GM23248 (cell line): ENCODE measurements at regions not wholly inside any gene's neighbourhood (a gene's known extent, or its start where the extent isn't known, plus 50 kb on each side); places are given as distances from the start of the nearest gene placed in this dataset.

Experiments
- DNase-seq: peaks from one replicate; pipeline ENCODE4 v3.0.0-alpha.2; 2015
- H2AFZ ChIP-seq: fragments of 200-600 bp; sonication (generic); 2 replicates; pipeline ENCODE4 v1.6.1; 2016; ENCODE audit warnings: antibody characterized with exemption
- H3F3A ChIP-seq: fragments of 200-600 bp; sonication (generic); 2 replicates; pipeline ENCODE4 v1.6.1; 2016; ENCODE audit warnings: mild to moderate bottlenecking, antibody characterized with exemption, mixed run types; ENCODE audit not compliant: insufficient read depth
- H3K27ac ChIP-seq: fragments of 200-600 bp; sonication (generic); 2 replicates; pipeline ENCODE4 v1.5.1; 2016; ENCODE audit warnings: mild to moderate bottlenecking
- H3K27me3 ChIP-seq: fragments of 200-600 bp; sonication (generic); replicated peaks from 2 replicates; pipeline ENCODE4 v1.6.1; 2016; ENCODE audit warnings: mild to moderate bottlenecking; ENCODE audit not compliant: insufficient read depth
- H3K36me3 ChIP-seq: fragments of 200-600 bp; sonication (generic); 2 replicates; pipeline ENCODE4 v1.6.1; 2016; ENCODE audit warnings: low read depth, mild to moderate bottlenecking
- H3K4me1 ChIP-seq: fragments of 200-600 bp; sonication (generic); 2 replicates; pipeline ENCODE4 v1.6.1; 2016; ENCODE audit warnings: mild to moderate bottlenecking; ENCODE audit not compliant: insufficient read depth
- H3K4me2 ChIP-seq: fragments of 200-600 bp; sonication (generic); one replicate; pipeline ENCODE4 v1.6.1; 2016; ENCODE audit warnings: mild to moderate bottlenecking; ENCODE audit not compliant: unreplicated experiment
- H3K4me3 ChIP-seq: fragments of 200-600 bp; sonication (generic); 2 replicates; pipeline ENCODE4 v1.5.1; 2016; ENCODE audit warnings: mild to moderate bottlenecking
- H3K79me2 ChIP-seq: fragments of 200-600 bp; sonication (generic); 2 replicates; pipeline ENCODE4 v1.6.1; 2016; ENCODE audit warnings: mild to moderate bottlenecking; ENCODE audit not compliant: insufficient read depth
- H3K9ac ChIP-seq: fragments of 200-600 bp; sonication (generic); 2 replicates; pipeline ENCODE4 v1.6.1; 2016; ENCODE audit warnings: mild to moderate bottlenecking
- H3K9me2 ChIP-seq: fragments of 200-600 bp; sonication (generic); 2 replicates; pipeline ENCODE4 v1.6.1; 2016; ENCODE audit warnings: mixed run types, mild to moderate bottlenecking, moderate library complexity; ENCODE audit not compliant: insufficient read depth
- H3K9me3 ChIP-seq: fragments of 200-600 bp; sonication (generic); one replicate; pipeline ENCODE4 v1.6.1; 2017; ENCODE audit warnings: low read depth
- H4K20me1 ChIP-seq: fragments of 200-600 bp; sonication (generic); 2 replicates; pipeline ENCODE4 v1.6.0; 2016; ENCODE audit not compliant: insufficient read depth
- EZH2 ChIP-seq: fragments of 200-600 bp; sonication (generic); IDR thresholded peaks from 2 replicates; pipeline ENCODE4 v1.6.1; 2018; ENCODE audit warnings: antibody characterized with exemption, mild to moderate bottlenecking; ENCODE audit not compliant: insufficient read depth, poor library complexity, severe bottlenecking
- EZH2phosphoT487 ChIP-seq: fragments of 200-600 bp; sonication (generic); IDR thresholded peaks from 2 replicates; pipeline ENCODE4 v1.6.1; 2018; ENCODE audit warnings: antibody characterized with exemption, moderate library complexity, mild to moderate bottlenecking, low read depth; ENCODE audit not compliant: insufficient read depth
- WGBS, 2 experiments: methylation state at CpG; one replicate each; pipeline ENCODE4 v1.1.6; 2015 to 2017; ENCODE audit warnings: low lambda C conversion rate in 2 of 2, low coverage in 1 of 2; ENCODE audit errors: missing lambda C conversion rate in 2 of 2; 5-methylcytosine and 5-hydroxymethylcytosine counted together
- in situ Hi-C: fragments of 300-500 bp; cut with MboI; formaldehyde crosslinking; loops from 2 replicates; pipeline ENCODE4 v1.15.0; 2020

DNA sequence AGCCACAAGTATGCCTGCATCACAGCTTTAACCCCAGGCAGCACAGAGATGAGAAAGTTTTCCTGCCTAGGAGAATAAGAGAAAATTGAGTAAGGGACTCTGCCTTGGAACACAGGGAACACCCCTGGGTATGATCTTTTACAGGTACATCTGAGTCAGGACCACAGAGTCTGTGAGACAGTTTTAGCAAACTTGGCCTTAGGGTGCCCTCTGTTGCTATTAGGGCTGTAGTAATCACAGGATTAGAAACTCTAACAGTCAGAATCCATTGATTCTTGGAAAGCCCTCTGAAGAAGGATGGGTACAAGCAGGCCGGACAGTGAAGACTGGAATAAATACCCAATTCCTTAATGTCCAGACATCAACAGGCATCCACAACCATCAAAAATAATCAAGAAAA, 989.5 kb upstream of the CDH9 start:
- Histone ChIP-seq H3K4me1 (no peaks in the 10 kb centered on the region), H3K9me2 (no peaks in the 10 kb centered on the region), H2AFZ (no peak overlapping the region), H3K27me3 (no peaks in the 10 kb centered on the region), H3K4me3 (no peak overlapping the region), H3K79me2 (no peaks in the 10 kb centered on the region), H3K9me3 (no peaks in the 10 kb centered on the region), H3F3A (no peaks in the 10 kb centered on the region), H4K20me1 (no peaks in the 10 kb centered on the region), H3K4me2 (no peak overlapping the region), H3K36me3 (no peaks in the 10 kb centered on the region), H3K27ac (no peak overlapping the region), H3K9ac (no peak overlapping the region)
- in situ Hi-C loops = no loop called here
- 27% methylated on average over 1 of the region's 1 CpG for WGBS, 2 experiments
- TF ChIP-seq EZH2 = no peak
- TF ChIP-seq EZH2phosphoT487 = no peak
- no peak for DNase-seq

GRCh38 chr5:28017178-28017577, 978.8 kb upstream of the CDH9 start:
- H4K20me1 ChIP-seq = no peaks in the 10 kb centered on the region
- H3F3A ChIP-seq = no peaks in the 10 kb centered on the region
- TF ChIP-seq EZH2 (no peak), EZH2phosphoT487 (no peak)
- no peak overlapping the region for H3K4me2 ChIP-seq
- no peak overlapping the region for H3K27ac ChIP-seq
- WGBS, 2 experiments = 8 to 10% methylated on average over 1 of the region's 1 CpG
- no peaks in the 10 kb centered on the region for H3K79me2 ChIP-seq
- H3K9me2 ChIP-seq = no peaks in the 10 kb centered on the region
- no peak overlapping the region for H3K9ac ChIP-seq
- no peak for DNase-seq
- no peaks in the 10 kb centered on the region for H3K27me3 ChIP-seq
- in situ Hi-C loops = no loop called here
- no peaks in the 10 kb centered on the region for H3K4me1 ChIP-seq
- H3K9me3 ChIP-seq = peaks cover 2% of the 10 kb centered on the region
- H3K36me3 ChIP-seq = no peaks in the 10 kb centered on the region
- H3K4me3 ChIP-seq = no peak overlapping the region
- no peak overlapping the region for H2AFZ ChIP-seq

DNA sequence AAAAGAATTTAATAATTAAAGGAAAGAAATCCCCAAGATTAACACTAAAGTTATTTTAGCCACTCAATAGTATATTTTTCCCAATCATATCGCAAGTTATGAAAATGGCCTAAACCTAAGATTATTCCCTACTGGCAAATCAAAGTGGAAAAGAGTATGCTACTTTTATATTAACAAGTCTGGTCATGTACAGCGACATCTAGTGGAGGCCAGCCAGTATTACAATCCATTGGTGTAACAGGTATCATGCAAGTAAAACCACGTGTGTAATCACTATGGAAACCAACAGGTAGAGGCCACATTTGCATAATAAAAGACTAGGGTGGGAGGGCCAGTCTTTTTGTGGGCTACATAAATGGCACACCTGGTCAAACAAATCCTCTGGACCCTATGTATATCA, 976.4 kb upstream of the CDH9 start:
- in situ Hi-C loops = no loop called here
- H4K20me1 ChIP-seq = no peaks in the 10 kb centered on the region
- H3K9me3 ChIP-seq = no peaks in the 10 kb centered on the region
- H3K9me2 ChIP-seq = no peaks in the 10 kb centered on the region
- no peak overlapping the region for H3K9ac ChIP-seq
- H3K36me3 ChIP-seq = no peaks in the 10 kb centered on the region
- H3K4me2 ChIP-seq = no peak overlapping the region
- TF ChIP-seq EZH2 (no peak), EZH2phosphoT487 (no peak)
- no peak overlapping the region for H3K4me3 ChIP-seq
- no peak overlapping the region for H2AFZ ChIP-seq
- H3K27me3 ChIP-seq = no peaks in the 10 kb centered on the region
- no peak for DNase-seq
- H3F3A ChIP-seq = no peaks in the 10 kb centered on the region
- H3K27ac ChIP-seq = no peak overlapping the region
- H3K79me2 ChIP-seq = no peaks in the 10 kb centered on the region
- no peaks in the 10 kb centered on the region for H3K4me1 ChIP-seq
- WGBS, 2 experiments = 44 to 45% methylated on average over 3 of the region's 3 CpGs

DNA sequence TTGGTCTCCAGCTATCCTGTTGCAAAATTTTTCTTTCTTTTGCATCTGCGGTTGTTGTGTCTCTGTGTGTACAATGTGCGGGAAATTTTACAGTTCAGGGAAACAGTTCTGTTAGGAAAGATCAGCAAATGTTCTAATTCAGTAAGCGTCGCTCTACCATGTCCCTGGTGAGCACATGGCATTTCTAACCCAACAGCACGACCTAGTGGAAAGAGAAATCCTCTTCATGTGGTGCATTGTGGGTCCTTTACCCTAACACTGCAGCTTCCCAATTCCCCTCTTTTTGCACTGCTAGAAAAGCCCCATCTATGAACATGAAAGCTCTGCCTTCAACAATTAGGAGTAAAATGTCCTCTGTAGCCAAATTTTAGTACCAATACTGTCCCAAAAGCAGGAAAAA, 974.2 kb upstream of the CDH9 start:
- H4K20me1 ChIP-seq = no peaks in the 10 kb centered on the region
- in situ Hi-C loops = no loop called here
- H3K9me3 ChIP-seq = no peaks in the 10 kb centered on the region
- no peaks in the 10 kb centered on the region for H3K36me3 ChIP-seq
- no peaks in the 10 kb centered on the region for H3K9me2 ChIP-seq
- no peak overlapping the region for H3K4me3 ChIP-seq
- H3F3A ChIP-seq = no peaks in the 10 kb centered on the region
- no peak overlapping the region for H3K4me2 ChIP-seq
- TF ChIP-seq EZH2 (no peak), EZH2phosphoT487 (no peak)
- no peaks in the 10 kb centered on the region for H3K79me2 ChIP-seq
- no peak overlapping the region for H2AFZ ChIP-seq
- 37 to 41% methylated on average over 5 of the region's 5 CpGs for WGBS, 2 experiments
- no peak overlapping the region for H3K9ac ChIP-seq
- H3K4me1 ChIP-seq = no peaks in the 10 kb centered on the region
- H3K27me3 ChIP-seq = no peaks in the 10 kb centered on the region
- DNase-seq = peak; percentile 0
- no peak overlapping the region for H3K27ac ChIP-seq

GRCh38 chr5:28009576-28009975, 971.2 kb upstream of the CDH9 start:
- Histone ChIP-seq H3K9me3 (no peaks in the 10 kb centered on the region), H3K9ac (no peak overlapping the region), H3K4me1 (no peaks in the 10 kb centered on the region), H3K4me2 (no peak overlapping the region), H3K9me2 (no peaks in the 10 kb centered on the region), H3K36me3 (no peaks in the 10 kb centered on the region), H2AFZ (no peak overlapping the region), H3K27me3 (no peaks in the 10 kb centered on the region), H3K27ac (no peak overlapping the region), H3K4me3 (no peak overlapping the region), H3K79me2 (no peaks in the 10 kb centered on the region), H4K20me1 (no peaks in the 10 kb centered on the region), H3F3A (no peaks in the 10 kb centered on the region)
- no peak for DNase-seq
- no peak for TF ChIP-seq EZH2phosphoT487
- no peak for TF ChIP-seq EZH2
- in situ Hi-C loops = no loop called here
- WGBS, 2 experiments = 6 to 10% methylated on average over 2 of the region's 2 CpGs
